Inflammatory macrophage (primary cell): ENCODE measurements at regions not wholly inside any gene's neighbourhood (a gene's known extent, or its start where the extent isn't known, plus 50 kb on each side); places are given as distances from the start of the nearest gene placed in this dataset.
"Not testable (repeated sequence)": the region's sequence is repeated elsewhere in the genome, so short reads cannot be mapped to it uniquely, and the experiment has no call there.

Experiments
- DNase-seq, 2 donors: peaks; one replicate each; pipeline ENCODE4 v3.0.0-alpha.2; 2020 to 2022

DNA sequence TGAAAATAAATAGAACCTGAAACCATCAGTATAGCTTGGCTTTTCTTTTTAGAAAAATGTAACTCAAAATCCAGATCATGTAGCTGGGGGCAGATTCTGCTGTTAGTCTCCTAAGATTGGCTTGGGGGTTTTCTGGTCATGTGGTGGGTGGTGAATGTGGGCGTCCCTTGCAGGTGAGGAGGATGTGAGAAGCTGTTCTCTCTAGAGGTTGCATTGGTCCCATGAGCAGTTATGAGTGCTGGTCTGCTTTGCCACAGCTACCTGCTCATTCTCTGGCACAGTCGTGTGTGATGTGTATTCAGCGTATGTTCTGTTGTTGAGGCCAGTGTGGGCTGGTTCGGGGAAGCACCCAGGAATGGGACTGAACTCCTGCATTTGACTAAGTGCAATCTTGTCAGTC lies 466.8 kb downstream of the DIRAS2 start:
- DNase-seq = no peak

- no peak for DNase-seq
Measured at GRCh38 chr9:90176901-90177300, 465.7 kb downstream of the DIRAS2 start.

GRCh38 chr9:90180381-90180780 lies 462.2 kb downstream of the DIRAS2 start:
- peak; percentile 61 to 65 for DNase-seq

GRCh38 chr9:90188656-90189055 lies 454.0 kb downstream of the DIRAS2 start:
- DNase-seq = no peak

GRCh38 chr9:90189306-90189705 lies 453.3 kb downstream of the DIRAS2 start:
- DNase-seq = peak; percentile 59 to 68

- DNase-seq = not testable (repeated sequence)
Measured at GRCh38 chr9:90192465-90192864, 450.2 kb downstream of the DIRAS2 start.

- DNase-seq = peak; percentile 14 to 29
Measured at GRCh38 chr9:90198956-90199355, 443.7 kb downstream of the DIRAS2 start.

- no peak for DNase-seq
Measured at GRCh38 chr9:90201766-90202165, 440.9 kb downstream of the DIRAS2 start.

- peak; percentile 4 to 43 for DNase-seq
Measured at GRCh38 chr9:90204128-90204831, 438.3 kb downstream of the DIRAS2 start.

- peak; percentile 32 to 42 for DNase-seq
Measured at GRCh38 chr9:90213045-90213444, 429.6 kb downstream of the DIRAS2 start.

DNA sequence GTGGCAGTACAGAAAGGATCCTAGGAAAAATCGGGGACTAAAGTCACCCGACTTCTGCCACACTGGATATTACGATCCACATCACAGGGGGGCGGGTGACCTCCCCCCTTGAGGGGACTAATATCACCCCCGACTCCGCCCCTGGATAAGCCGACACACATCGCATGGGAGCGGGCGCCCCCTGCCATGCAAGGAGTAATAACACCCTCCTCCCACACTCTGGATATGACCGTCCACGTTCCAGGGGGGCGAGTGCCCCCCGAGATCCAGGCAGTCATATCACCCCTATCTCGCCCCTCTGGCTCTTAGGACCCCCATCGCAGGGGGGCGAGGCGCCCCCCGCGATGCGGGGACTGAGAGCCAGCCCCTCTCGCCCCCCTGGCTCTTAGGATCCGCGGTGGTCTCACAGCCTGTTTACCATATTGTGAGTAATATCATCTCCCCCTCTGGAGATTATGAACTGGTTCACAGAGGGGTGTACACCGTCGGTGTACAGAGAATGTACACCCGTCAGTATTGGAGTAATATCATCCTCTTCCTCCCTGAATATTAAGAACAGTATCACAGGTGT lies 423.0 kb downstream of the DIRAS2 start:
- peak; percentile 6 to 24 for DNase-seq

DNA sequence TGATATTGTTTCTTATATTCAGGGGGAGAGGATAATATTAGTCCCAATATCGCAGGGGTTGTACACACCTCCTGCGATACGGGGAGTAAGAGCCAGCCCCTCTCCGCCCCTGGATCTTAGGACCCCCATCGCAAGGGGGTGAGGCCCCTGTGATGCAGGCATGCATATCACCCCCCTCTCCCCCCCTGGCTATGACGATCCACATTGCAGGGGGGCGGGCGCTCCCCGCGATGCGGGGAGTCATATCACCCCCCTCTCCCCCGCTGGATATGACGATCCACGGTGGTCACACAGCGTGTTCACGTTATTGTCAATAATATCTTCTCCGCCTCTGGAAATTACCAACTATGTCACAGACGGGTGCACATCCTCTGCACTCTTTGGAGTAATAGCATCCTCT lies 420.7 kb downstream of the DIRAS2 start:
- not testable (repeated sequence) for DNase-seq

DNA sequence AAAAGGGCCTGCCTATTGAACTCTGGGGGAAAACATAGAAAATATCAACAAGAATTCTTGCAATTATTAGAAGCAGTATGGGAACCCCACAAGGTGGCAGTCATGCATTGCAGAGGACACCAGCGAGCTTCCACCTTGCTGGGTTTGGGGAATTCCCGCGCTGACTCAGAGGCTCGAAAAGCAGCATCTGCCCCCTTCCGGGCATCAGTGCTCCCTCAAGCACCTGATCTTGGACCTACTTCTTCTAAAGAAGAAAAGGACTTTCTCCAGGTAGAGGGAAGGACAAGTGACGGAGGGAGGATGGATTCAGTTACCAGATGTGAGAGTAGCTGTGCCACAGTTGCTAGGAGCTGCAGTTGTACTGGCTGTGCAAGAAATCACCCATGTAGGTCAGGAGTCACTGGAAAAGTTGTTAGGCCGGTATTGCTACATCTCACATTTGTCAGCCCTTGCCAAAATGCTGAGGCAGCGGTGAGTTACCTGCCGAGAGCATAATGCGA lies 415.7 kb downstream of the DIRAS2 start:
- DNase-seq = peak; percentile 34 to 37

- DNase-seq = not testable (repeated sequence)
Measured at GRCh38 chr9:90233081-90233480, 409.5 kb downstream of the DIRAS2 start.

- DNase-seq = no peak
Measured at GRCh38 chr9:90240541-90240940, 402.1 kb downstream of the DIRAS2 start.

GRCh38 chr9:90245661-90246060 lies 397.0 kb downstream of the DIRAS2 start:
- no peak for DNase-seq

GRCh38 chr9:90249094-90249493 lies 393.5 kb downstream of the DIRAS2 start:
- no peak for DNase-seq

- peak in 1 of 2 donors; percentile 31 for DNase-seq
Measured at GRCh38 chr9:90251316-90251715, 391.3 kb downstream of the DIRAS2 start.

DNA sequence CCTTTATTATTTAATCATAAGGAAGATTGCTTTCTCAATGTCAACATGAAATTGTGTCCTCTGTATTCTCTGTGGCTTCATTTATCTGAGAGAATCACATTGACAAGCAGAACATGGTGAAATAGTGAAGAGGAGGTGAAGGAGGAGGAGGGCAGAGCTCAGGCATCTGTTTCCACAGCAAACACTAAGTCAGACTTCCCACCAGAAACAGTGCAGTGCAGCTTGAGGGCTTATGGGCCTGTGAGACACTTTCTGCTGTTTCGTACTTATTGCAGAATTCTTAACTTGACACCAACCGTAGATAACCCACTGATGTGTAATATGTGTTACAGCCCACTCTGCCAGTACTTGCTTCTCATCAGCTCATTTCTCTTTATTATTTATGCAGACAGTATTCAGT lies 386.3 kb downstream of the DIRAS2 start:
- peak in 1 of 2 donors; percentile 48 for DNase-seq

- no peak for DNase-seq
Measured at GRCh38 chr9:90259311-90260246, 383.0 kb downstream of the DIRAS2 start.

- DNase-seq = no peak
Measured at GRCh38 chr9:90261698-90262097, 380.9 kb downstream of the DIRAS2 start.

GRCh38 chr9:90268613-90269012 lies 374.0 kb downstream of the DIRAS2 start:
- no peak for DNase-seq

DNA sequence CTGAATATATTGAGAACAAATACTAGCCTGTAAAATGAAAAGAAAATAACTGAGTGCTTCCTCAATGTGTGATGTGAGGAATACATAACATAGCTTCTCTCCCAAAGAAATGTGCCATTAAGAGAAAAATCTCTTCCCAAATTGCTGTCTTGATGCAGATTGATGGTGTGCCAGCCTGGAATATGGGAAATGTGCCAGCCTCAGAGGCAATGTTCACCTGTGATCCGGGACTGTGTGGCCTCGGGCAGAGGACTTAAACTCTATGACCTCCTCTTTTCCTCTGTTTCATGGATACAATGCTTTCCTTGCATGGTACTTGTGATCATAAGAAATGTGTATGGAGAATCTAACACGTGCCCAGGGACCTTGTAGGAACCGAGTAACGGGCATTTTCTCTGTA lies 370.9 kb downstream of the DIRAS2 start:
- DNase-seq = no peak
